ES-I3 (cell line): ENCODE measurements at regions not wholly inside any gene's neighbourhood (a gene's known extent, or its start where the extent isn't known, plus 50 kb on each side); places are given as distances from the start of the nearest gene placed in this dataset.

ENCODE experiments used
- H3K36me3 ChIP-seq: 2 replicates; pipeline ENCODE4 v1.6.1; 2013; ENCODE audit warnings: mild to moderate bottlenecking, low read length, control low read depth, moderate library complexity; ENCODE audit not compliant: insufficient read depth
- H3K4me1 ChIP-seq: 2 replicates; pipeline ENCODE4 v1.6.1; 2013; ENCODE audit warnings: mild to moderate bottlenecking, control low read depth, low read length; ENCODE audit not compliant: insufficient read depth
- H3K9ac ChIP-seq: 2 replicates; pipeline ENCODE4 v1.6.1; 2013; ENCODE audit warnings: low read depth, mild to moderate bottlenecking, low read length, moderate library complexity
- H3K9me3 ChIP-seq: 2 replicates; pipeline ENCODE4 v1.6.1; 2013; ENCODE audit warnings: mild to moderate bottlenecking, low read length, moderate library complexity; ENCODE audit not compliant: control insufficient read depth, insufficient read depth

DNA sequence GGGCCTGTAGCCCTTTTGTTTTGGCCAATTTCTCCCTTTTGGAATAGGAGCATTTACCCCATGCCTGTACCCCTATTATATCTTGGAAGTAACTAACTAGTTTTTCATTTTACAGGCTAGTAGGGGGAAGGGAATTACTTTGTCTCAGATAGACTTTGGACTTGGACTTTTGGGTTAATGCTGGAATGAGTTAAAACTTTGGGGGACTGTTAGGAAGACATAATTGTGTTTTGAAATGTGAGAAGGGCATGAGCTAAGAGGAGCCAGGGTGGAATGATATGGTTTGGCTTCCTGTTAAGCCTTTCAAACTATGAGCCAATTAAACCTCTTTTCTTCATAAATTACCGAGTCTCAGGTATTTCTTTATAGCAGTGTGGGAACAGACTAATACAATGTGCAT is 168.1 kb downstream of the FGF1 start:
- H3K4me1 ChIP-seq: peaks cover 13% of the 10 kb centered on the region
- no peaks in the 10 kb centered on the region for H3K9me3 ChIP-seq
- H3K9ac ChIP-seq: no peak overlapping the region
- H3K36me3 ChIP-seq: no peaks in the 10 kb centered on the region

DNA sequence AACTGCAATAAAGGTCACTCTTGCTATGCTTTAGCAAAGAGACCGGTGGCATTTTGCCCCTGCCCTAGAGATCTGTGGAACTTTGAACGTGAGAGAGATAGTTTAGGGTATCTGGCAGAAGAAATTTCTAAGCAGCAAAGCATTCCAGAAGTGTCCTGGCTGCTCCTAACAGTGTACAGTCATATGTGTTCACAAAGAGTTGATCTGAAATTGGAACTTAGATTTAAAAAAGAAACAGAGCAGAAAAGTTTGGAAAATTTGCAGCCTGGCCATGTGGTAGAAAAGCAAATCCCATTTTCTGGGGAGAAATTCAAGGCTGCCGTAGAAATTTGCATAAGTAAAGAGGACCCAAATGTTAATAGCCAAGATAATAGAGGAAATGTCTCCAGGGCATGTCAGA is 169.2 kb downstream of the FGF1 start:
- H3K9ac ChIP-seq: no peak overlapping the region
- peaks cover 12% of the 10 kb centered on the region for H3K4me1 ChIP-seq
- no peaks in the 10 kb centered on the region for H3K36me3 ChIP-seq
- H3K9me3 ChIP-seq: no peaks in the 10 kb centered on the region

DNA sequence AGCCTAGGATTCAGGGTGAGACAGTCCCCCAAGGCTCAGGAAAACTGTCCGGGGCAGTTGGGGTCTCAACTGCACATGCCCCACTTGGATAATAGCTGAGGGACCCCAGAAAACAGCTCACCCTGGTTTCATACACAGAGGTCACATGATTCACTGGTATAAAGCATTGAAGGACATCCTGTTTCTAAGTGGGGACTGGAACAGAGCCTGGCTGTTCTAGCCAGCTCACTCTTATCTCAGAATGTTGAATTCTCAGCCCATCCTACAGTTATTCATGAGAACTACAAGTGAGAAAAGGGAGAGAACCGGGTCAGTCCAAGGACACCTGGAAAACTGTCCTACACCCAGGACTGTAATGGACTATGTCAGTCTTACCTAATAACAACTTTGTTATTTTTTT is 170.9 kb downstream of the FGF1 start:
- no peaks in the 10 kb centered on the region for H3K9me3 ChIP-seq
- no peaks in the 10 kb centered on the region; the same call in 1 of the 2 replicates for H3K4me1 ChIP-seq
- H3K9ac ChIP-seq: no peak overlapping the region
- H3K36me3 ChIP-seq: no peaks in the 10 kb centered on the region

DNA sequence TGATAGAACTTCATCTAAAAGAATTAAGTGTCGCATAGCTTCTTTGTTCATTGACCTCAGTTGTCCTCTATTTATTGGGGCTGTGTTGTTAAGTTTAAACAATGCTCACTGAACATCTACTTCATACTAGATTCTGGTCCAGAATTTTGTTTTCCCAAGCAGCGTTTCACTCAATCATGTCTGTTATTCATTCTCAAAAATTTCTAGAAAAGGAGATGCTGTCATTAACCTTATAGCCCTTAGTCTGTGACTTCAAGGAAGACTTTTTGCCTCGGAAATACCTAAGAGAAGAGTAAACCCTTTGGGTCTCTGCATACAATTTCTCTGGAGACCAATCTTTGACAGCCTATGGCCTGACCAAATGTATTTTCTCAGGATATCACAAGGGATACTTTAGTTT is 171.7 kb downstream of the FGF1 start:
- Histone ChIP-seq H3K9me3 (no peaks in the 10 kb centered on the region), H3K4me1 (no peaks in the 10 kb centered on the region; the same call in 1 of the 2 replicates), H3K9ac (no peak overlapping the region), H3K36me3 (no peaks in the 10 kb centered on the region)

DNA sequence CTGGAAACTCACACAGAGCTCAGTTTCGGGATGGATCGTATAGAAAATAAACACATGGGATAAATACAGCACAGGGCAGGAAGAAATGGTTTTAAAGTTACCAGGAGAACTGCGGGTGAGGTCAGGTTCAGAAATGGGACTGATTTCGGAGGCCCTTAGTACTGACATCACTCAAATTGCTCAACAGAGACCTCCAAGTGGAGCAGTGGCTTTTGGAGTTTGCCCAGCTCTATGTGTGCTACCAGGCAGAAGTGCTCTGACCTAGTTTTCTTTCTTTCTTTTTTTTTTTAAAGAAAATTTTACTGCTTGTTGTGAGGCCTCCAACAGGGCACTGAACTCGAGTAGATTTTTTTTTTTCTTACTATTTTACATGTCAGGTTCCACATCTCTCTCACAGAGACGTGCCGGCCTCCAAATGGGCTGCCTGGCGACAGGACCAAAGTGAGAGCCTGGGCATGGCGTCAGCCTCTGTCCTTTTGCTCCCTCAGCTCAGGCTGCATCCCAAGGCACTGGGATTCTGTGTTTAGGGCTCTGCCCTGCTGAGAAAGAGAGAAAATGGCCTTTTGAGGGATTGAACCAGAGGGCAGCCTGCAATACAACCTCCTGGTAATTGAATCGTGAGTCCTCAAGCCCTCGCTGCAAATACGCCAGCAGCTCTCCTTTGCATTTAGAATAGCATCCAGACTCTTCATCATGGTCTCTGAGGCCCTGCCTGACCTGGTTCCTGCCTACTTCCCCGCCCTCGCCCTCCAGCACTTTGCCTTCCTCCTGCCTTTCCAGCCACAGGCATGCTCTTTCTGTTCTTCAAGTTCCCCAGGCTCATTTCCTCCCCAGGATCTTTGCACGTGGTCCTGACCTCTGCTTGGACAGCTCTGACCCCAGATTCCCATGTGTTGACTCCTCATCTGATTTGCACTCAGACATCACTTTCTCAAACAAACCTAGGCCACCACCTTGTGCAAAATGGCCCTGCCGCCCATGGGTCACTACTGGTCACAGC is 173.5 kb downstream of the FGF1 start:
- Histone ChIP-seq H3K36me3 (no peaks in the 10 kb centered on the region), H3K4me1 (peaks cover 18% of the 10 kb centered on the region), H3K9me3 (no peaks in the 10 kb centered on the region), H3K9ac (no peak overlapping the region)

DNA sequence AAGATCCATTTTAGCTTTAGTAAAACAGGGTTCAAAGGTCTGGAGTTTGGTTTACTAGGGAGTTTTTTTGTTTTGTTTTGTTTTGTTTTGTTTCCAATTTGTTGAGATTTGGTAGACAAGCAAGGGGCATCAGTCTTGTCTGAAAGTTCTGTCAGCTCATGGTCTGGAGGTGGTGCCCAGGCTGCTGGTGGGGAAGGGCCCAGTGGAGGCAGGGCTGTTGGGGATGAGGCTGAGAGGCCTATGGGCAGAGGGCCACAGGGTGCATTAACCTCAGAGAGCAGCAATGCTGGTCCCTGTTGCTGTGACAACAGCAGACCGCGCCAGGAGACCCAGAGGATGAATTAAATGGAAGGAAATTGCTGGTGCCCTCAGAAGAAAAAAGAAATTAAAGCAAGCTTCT is 174.5 kb downstream of the FGF1 start:
- peaks cover 19% of the 10 kb centered on the region for H3K4me1 ChIP-seq
- no peak overlapping the region for H3K9ac ChIP-seq
- H3K9me3 ChIP-seq: no peaks in the 10 kb centered on the region
- H3K36me3 ChIP-seq: no peaks in the 10 kb centered on the region

DNA sequence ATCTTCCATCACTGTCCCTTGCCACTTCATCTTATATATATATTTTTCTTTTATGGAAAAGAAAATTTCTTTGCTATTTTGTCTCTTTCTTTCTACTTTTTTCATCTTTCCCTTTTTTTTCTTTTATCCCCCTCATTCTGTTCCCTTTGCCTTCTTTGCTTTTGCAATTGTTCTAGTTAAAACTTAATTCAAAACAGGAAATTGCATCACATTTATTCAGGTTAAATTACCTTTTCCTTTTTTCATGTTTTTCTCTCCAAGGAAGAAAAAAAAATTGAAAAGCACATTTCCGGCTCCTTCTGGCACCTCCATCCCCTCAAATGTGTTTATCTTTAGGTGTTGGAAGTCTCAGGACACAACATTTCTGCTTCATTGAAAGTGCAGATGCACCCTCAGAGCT is 176.9 kb downstream of the FGF1 start:
- no peak overlapping the region for H3K9ac ChIP-seq
- peaks cover 19% of the 10 kb centered on the region for H3K4me1 ChIP-seq
- no peaks in the 10 kb centered on the region for H3K36me3 ChIP-seq
- no peaks in the 10 kb centered on the region for H3K9me3 ChIP-seq

DNA sequence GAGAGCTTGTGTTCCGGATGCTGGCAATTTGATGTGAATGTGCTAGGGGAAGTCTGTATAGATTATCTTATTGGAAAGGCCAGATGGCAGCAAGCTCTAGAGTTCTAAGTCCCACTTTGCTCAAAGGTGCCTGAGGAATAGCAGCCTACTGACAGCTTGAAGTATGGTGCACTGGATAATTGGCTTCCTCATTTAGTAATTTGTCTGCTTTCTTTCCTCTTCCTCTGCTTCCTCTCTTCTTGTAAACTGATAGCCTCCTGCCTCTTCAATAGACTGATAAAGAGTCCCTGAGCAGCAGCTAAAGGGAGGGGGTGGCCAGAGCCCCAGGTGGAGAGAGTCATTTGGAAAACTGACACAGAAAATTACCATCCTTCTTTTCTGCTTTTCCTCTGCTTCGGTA is 177.3 kb downstream of the FGF1 start:
- no peaks in the 10 kb centered on the region for H3K9me3 ChIP-seq
- H3K4me1 ChIP-seq: peaks cover 19% of the 10 kb centered on the region
- no peak overlapping the region for H3K9ac ChIP-seq
- H3K36me3 ChIP-seq: no peaks in the 10 kb centered on the region

DNA sequence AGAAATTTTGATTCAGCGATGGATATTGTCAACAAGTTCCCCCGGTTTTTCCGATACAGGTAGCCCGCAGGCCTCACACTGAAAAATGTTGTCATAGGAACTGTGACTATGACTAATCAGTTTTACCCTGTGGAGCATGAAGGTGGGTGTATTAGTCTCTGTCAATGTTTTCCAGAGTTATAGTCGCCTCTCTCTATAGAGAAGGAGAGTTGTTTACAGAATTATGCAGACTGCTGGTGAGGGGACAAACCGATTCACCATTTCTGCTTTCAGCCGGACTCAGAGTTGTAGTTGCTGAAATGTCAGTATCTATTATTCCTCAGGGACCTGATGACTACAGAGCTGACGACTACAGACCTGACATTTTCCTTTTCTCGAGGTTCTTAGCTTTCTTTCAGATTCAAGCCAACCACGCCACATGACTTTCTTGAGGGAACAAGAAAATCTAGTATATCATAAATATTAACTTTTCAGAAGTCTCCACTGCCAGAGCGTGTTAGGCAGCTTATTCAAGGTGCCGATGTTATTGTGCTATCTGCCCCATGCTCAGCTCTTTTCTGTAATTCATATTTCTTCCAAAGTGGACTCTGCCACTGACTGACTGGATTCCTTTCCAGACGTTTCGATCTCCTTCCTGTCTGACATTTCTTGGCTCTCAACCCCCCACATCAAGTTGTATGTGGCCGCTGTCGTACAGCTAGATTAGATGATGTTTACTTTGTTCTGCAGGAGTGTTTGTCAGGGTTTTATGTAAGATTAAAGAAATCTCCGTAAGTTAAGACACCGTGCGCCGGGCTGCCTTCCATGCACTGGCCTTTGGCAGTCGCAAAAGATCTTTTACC is 178.1 kb downstream of the FGF1 start:
- Histone ChIP-seq H3K9ac (no peak overlapping the region), H3K9me3 (no peaks in the 10 kb centered on the region), H3K36me3 (no peaks in the 10 kb centered on the region), H3K4me1 (peaks cover 19% of the 10 kb centered on the region)

DNA sequence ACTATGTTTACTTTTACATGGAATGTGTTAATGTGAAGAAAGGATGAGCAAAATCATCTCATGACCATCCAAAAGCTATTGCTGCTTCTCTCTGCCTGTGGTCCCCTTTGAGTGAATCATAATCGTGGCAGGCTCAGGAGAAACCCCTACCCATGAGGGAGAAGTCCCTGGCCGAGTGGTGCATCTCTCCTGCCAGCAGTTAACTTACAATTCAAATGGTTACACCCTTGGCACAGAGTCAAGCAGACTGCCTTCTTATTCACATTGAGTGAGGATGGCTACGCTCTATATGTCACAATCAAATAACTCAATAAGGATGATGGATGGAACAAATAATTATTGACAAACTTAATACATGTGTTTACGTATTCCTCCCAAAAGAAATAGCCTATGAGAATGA is 179.1 kb downstream of the FGF1 start:
- H3K9ac ChIP-seq: no peak overlapping the region
- peaks cover 19% of the 10 kb centered on the region for H3K4me1 ChIP-seq
- H3K36me3 ChIP-seq: no peaks in the 10 kb centered on the region
- H3K9me3 ChIP-seq: no peaks in the 10 kb centered on the region

DNA sequence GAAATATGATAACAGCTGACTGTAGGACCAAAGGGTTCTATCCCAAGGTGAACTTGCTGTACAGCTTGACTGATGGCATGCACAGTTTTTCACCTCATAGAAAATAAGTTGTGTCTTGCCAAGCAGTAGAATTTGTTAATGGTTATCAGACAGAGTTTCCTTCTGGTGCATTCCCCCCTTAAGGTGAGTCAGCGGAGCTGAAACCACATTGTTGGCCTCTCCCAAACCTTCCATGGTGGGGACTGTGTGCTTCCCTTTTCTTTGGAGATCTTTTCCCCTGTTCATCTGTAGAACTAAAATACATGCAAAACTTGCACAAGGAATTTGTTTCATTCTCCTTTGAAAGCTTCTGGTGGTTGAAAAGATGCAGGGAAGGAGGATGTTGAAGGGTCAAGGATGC is 179.8 kb downstream of the FGF1 start:
- Histone ChIP-seq H3K4me1 (peaks cover 19% of the 10 kb centered on the region), H3K36me3 (no peaks in the 10 kb centered on the region), H3K9ac (no peak overlapping the region), H3K9me3 (no peaks in the 10 kb centered on the region)

DNA sequence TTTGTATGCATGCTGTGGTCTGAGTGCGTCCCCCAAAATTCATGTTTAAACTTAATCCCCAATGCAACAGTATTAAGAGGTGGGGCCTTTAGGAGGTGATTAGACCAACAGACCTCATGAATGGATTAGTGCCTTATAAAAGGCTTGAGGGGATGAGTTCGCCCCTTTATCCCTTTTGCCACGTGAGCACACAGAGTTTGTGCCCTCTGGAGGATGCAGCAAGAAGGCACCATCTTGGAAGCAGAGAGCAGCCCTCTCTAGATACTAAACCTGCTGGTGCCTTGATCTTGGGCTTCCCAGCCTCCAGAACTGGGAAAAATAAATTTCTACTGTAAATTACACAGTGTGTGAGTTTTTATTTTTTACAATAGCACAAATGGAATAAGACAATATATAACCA is 177.1 kb upstream of the SPRY4 start:
- no peaks in the 10 kb centered on the region for H3K9me3 ChIP-seq

DNA sequence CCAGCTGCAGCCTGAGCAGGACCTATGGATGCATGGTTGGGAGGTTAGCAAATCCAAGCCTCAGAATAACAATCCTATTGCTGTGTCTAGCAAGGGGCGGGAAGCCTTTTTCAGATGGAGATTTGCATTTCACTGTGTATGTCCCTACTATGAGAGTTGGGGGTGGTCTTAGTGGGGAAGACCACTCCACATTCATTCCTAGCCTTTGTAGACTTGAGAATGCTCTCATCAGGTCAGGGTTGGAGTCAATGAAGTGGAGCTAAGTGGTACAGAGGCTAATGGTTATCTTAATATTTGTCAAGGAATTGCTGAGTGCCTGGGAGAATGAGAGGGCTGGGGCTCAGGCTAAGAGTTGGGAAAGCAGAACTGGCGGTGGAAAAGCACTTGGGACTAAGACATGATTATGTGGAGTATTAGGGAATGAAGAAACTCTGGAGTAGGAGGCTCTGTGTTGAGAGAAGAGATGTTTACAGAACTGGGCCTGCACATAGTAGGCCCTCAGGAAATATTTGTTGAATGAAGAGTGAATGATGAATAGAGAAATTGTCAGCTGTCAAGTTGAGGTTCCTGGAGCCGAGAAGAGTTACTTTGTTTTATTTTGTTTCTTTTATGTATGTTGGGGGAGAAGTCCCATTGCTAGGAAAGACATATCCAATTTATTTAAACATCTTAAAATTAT is 175.5 kb upstream of the SPRY4 start:
- no peaks in the 10 kb centered on the region for H3K36me3 ChIP-seq
- no peaks in the 10 kb centered on the region for H3K9me3 ChIP-seq
- H3K9ac ChIP-seq: no peak overlapping the region
- H3K4me1 ChIP-seq: peaks cover 10% of the 10 kb centered on the region; the same call in 1 of the 2 replicates

More for the DNA sequence above, 177.1 kb upstream of the SPRY4 start:
- peaks cover 10% of the 10 kb centered on the region; the same call in 1 of the 2 replicates for H3K4me1 ChIP-seq
- no peak overlapping the region for H3K9ac ChIP-seq
- H3K36me3 ChIP-seq: no peaks in the 10 kb centered on the region

DNA sequence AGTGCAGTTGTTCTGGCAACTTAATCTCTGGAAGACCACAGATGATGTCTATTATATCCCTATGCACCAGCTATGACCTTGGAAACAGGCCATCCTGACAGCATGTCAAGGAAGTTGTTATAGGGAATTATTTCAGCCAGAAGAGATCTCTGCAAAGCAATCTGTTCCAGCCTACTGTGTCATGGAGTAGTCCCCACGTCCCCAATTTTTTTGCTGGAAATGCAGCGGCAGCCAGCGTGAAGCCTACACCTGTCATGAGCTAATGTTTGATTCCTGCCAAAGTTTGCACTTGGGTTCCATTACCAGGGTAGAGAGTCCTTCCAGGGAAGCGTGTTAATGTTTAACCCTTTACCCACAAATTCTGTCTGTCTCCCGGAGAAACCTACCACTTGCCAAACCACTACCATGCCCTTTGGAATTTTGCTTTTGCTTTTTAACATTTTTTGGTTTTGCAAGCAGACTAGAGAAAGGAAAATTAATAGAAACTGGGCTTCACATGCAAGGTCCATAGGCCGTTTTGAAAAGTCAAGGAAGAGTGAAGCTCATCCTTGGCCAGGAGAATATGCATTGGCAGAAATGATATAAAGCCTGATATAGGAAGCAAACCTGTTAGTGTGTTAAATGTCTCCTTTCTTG is 174.9 kb upstream of the SPRY4 start:
- H3K9me3 ChIP-seq: no peaks in the 10 kb centered on the region
- no peak overlapping the region for H3K9ac ChIP-seq
- no peaks in the 10 kb centered on the region for H3K36me3 ChIP-seq
- H3K4me1 ChIP-seq: peaks cover 10% of the 10 kb centered on the region; the same call in 1 of the 2 replicates
